ENCODE measurements at regions not wholly inside any gene's neighbourhood (a gene's known extent, or its start where the extent isn't known, plus 50 kb on each side); places are given as distances from the start of the nearest gene placed in this dataset.
"Not testable (repeated sequence)": the region's sequence is repeated elsewhere in the genome, so short reads cannot be mapped to it uniquely, and the experiment has no call there.

- no peak for DNase-seq
Observed at GRCh38 chr2:114066186-114066747, 176.4 kb downstream of the ACTR3 start.

- DNase-seq: peak; percentile 32
Observed at GRCh38 chr2:114068438-114068837, 178.5 kb downstream of the ACTR3 start.

GRCh38 chr2:114076961-114077360 is 187.1 kb downstream of the ACTR3 start:
- no peak for DNase-seq

GRCh38 chr2:114079366-114080004 is 189.6 kb downstream of the ACTR3 start:
- no peak for DNase-seq

GRCh38 chr2:114082731-114083433 is 193.0 kb downstream of the ACTR3 start:
- DNase-seq: no peak

- DNase-seq: no peak
Observed at GRCh38 chr2:114083717-114084387, 194.0 kb downstream of the ACTR3 start.

GRCh38 chr2:114085238-114085637 is 195.3 kb downstream of the ACTR3 start:
- DNase-seq: no peak

- no peak for DNase-seq
Observed at GRCh38 chr2:114085992-114086391, 196.1 kb downstream of the ACTR3 start.

GRCh38 chr2:114089636-114090319 is 199.9 kb downstream of the ACTR3 start:
- DNase-seq: no peak

GRCh38 chr2:114091010-114091409 is 201.1 kb downstream of the ACTR3 start:
- no peak for DNase-seq

GRCh38 chr2:114108249-114108648 is 218.4 kb downstream of the ACTR3 start:
- no peak for DNase-seq

- DNase-seq: no peak
Observed at GRCh38 chr2:114108824-114109416, 219.0 kb downstream of the ACTR3 start.

- no peak for DNase-seq
Observed at GRCh38 chr2:114111329-114111728, 221.4 kb downstream of the ACTR3 start.

- no peak for DNase-seq
Observed at GRCh38 chr2:114113518-114113917, 223.6 kb downstream of the ACTR3 start.

- DNase-seq: no peak
Observed at GRCh38 chr2:114118088-114118487, 228.2 kb downstream of the ACTR3 start.

GRCh38 chr2:114119862-114120261 is 230.0 kb downstream of the ACTR3 start:
- no peak for DNase-seq

GRCh38 chr2:114122930-114123329 is 233.0 kb downstream of the ACTR3 start:
- no peak for DNase-seq

- DNase-seq: no peak
Observed at GRCh38 chr2:114123925-114124324, 234.0 kb downstream of the ACTR3 start.

GRCh38 chr2:114127372-114127771 is 237.5 kb downstream of the ACTR3 start:
- DNase-seq: no peak

GRCh38 chr2:114128263-114128662 is 238.4 kb downstream of the ACTR3 start:
- no peak for DNase-seq

GRCh38 chr2:114128725-114129124 is 238.8 kb downstream of the ACTR3 start:
- DNase-seq: no peak

- not testable (repeated sequence) for DNase-seq
Observed at GRCh38 chr2:114132050-114132449, 242.2 kb downstream of the ACTR3 start.

GRCh38 chr2:114134146-114134545 is 244.3 kb downstream of the ACTR3 start:
- no peak for DNase-seq

Data from right hindlimb (tissue), 1 donor.